Fibroblast of skin of right biceps (primary cell): ENCODE measurements at regions not wholly inside any gene's neighbourhood (a gene's known extent, or its start where the extent isn't known, plus 50 kb on each side); places are given as distances from the start of the nearest gene placed in this dataset.

ENCODE experiments used
- DNase-seq: peaks from one replicate; pipeline ENCODE4 v3.0.0-alpha.2; 2013

DNA sequence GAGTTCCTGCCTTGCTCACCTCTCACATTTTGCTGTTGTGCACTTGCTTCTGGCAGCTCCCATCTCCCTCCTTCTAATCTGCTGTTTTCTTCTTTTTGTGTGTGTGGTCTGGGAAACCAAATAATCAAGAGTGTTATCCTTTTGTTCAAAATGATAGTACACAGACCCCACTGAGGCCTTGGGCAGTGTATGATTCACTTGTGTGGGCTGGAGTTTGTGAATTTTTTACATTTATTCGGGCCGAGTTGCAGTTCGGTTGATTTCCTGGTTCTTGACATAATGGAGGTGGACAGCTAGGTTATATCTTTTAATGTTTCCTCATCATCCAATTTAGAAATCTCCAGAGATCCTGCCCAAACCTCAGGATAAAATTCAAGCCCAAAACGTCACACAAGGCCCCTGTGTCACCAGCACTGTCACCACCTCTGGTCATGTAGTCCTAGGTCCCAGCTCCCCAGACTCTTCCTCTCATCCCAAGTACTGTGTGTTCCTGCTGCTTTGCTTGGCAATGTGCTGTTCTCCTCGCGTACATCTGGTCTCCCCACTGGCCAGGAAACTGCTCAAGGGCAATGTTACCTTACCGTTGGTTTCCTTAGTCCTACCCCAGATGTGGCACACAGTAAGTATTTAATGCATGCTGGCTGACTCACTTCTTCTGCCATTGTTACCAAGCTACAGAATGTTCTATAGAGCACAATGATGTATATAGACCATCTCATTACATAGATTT is 55.7 kb upstream of the PHACTR2 start:
- peak; percentile 59 for DNase-seq

DNA sequence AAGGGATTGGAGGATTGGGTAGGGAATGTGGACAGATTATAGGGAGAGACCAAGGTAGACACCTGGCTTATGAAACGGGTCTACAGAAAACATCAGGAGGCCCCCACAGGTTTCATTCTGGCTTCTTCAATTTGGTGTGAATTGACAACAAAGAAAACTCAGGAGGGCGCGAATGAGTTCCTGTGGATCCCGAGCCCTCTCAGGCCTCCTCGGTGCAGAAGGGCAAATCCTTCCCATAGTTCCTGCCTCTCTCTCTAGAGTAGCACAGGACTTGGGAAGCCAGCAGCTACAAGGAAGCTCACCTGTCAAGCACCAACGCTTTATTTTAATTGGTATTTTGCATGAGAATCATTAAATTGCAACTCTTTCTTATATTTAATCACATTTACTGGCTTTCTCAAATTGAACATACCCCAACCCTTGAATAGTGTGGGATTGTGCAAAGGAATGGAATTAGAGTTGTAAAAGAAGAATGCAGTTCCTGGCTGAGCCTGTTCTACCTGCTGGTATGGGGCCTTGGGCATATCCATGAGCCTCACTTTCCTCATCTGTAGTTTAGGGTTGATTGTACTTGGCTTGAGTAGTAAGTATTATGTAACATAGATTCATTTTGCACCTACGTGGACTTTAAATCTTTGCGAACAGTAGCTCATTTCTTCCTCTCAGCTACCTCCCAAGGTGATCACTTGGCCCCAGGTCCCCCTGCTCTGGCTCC is 56.4 kb upstream of the PHACTR2 start:
- no peak for DNase-seq

- DNase-seq: peak; percentile 69
Observed at GRCh38 chr6:143620447-143620846, 57.3 kb upstream of the PHACTR2 start.

GRCh38 chr6:143619824-143620401 is 57.9 kb upstream of the PHACTR2 start:
- no peak for DNase-seq

DNA sequence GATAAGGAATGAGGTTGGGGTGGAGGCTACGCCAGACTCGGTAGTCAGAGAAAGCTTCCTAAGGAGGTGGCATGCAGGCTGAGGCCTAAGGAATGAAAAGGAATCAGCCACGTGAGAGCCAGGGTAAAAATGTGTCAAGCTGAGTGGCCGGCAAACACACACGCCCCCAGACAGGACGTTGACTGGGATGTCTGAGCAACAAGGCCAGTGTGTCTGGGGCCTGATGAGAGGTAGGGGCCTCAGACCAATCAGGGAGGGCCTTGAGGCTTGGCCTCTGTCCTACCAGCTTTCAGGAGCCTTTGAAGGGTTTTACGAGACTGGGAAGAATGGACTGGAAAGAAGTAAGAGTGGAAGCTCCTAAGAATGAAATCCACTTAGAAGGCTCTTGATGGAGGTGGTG is 61.0 kb upstream of the PHACTR2 start:
- DNase-seq: no peak

DNA sequence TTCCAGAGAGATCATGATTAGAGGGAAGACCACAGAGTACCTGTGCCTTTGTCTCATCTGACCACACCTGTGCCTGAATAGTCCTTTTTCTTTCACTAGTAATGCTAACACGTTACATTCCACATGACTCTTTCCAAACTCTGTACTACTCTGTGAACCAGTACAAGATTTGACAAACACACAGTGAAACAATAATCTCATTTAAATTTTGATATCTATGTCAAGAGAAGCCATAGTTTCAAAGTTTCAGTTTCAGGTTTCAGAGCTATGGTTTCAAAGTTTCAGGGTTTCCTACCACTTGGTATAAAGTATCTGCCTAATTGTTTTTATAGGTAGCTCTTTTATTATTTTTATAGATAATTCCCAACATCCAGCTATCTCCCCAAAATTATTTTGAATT is 62.0 kb upstream of the PHACTR2 start:
- DNase-seq: no peak

- no peak for DNase-seq
Observed at GRCh38 chr6:143614235-143614634, 63.5 kb upstream of the PHACTR2 start.

DNA sequence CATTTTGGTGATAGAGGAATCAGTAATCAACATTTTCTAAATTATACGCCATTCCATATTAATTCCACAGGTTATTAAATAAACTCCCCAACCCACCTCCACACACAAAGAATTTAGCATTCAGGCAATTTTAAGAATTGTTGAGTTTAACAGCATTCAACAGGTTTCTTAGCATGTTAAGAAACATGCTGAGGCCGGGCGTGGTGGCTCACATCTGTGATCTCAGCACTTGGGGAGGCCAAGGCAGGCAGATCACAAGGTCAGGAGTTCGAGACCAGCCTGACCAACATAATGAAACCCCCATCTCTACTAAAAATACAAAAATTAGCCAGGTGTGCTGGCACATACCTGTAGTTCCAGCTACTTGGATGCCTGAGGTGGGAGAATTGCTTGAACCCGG is 64.0 kb upstream of the PHACTR2 start:
- DNase-seq: no peak

DNA sequence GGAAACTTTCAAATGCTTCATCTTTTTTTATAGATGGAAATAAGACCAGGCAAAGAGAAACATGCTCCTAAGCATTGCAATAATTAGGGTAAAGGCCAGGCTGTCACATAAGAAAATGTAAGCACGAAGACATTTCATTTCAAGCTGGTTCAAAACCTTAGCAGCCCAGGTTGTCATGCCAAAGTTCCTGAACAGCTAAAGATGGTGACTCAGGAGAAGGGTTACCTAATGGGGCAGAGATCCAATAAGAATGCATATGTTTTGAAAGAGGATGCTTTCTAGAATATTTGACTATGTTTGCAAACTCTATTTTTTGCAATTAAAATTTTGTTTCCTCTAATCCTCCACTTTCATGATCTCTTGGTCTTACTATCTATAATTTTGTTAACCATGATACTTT is 65.6 kb upstream of the PHACTR2 start:
- DNase-seq: no peak

GRCh38 chr6:143611580-143611979 is 66.2 kb upstream of the PHACTR2 start:
- no peak for DNase-seq

GRCh38 chr6:143609972-143610371 is 67.8 kb upstream of the PHACTR2 start:
- DNase-seq: no peak

DNA sequence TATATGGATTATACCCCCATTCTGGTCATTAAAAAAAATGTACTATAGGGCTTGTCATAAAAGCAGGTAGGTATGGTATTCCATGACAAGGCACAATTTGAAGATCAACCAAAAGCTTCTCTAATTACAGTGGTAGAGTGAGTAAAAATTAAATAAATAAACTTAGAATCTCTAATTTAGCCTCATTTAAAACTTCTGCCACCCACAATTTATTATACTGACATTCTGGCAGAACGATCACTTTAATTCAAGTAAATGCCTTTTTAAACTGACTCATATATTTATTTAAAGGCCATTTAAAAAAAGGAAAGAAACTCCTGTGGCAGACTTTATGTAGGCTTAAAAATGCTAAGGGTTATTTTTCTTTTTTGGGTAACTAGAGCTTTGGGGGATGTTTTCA is 68.3 kb upstream of the PHACTR2 start:
- DNase-seq: no peak

DNA sequence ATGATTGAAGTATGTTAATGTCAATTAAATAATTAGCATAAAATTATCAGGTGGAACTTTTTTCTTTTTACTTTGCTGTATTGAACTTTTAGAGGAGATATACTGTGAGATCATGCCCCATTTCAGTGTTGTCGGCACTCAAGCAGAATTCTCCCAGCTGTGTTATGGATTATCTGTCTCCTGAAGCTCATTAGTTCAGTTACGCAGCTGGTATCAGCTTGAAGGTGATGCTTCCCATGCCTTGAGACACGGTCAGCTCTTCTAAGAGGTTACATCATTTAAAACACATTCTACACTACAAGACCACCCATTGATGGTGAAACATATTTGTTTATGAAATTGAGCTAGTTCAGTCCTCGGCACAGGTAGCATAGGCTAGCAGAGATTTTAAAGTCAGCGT is 68.9 kb upstream of the PHACTR2 start:
- DNase-seq: no peak

DNA sequence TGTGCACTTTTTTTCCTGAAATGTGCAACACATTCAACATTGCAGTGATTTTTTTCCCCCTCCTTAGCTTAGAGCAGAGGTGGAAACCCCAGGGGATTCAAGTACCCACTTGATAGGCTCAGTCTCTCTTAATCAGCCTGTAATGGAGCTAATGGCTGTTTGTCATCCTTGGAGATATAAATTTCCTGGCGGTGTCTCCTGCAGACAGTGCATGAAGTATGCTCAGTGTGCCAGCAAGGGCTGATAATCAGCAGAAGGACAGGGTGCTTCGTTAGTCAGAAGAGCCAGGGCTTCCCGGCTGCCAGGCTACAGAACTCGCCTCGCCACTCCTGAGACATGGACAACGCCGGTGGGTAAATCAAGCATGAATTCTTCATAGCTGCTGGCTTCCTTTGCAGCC is 69.8 kb upstream of the PHACTR2 start:
- no peak for DNase-seq

GRCh38 chr6:143607168-143607567 is 70.6 kb upstream of the PHACTR2 start:
- DNase-seq: no peak

GRCh38 chr6:143605906-143606521 is 71.8 kb upstream of the PHACTR2 start:
- peak; percentile 19 for DNase-seq

DNA sequence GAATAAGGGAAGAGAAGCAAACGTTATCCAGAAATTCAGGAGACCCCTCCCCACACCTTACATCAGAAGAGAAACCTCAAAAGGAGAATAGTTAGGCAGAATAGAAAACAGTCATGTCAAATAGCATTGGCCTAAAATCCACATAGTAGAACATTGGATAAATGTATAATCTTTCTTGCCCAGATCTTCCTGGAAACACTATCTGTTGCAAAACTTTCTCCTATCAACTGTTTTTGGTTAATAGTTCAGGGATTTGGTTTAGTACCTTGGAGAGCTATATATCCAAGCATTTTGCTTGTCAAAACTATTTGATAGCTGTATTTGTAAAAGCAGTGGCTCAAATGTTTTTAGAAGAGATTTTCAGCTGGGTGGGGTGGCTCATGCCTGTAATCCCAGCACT is 74.3 kb upstream of the PHACTR2 start:
- no peak for DNase-seq

- DNase-seq: no peak
Observed at GRCh38 chr6:143601504-143601903, 76.3 kb upstream of the PHACTR2 start.

DNA sequence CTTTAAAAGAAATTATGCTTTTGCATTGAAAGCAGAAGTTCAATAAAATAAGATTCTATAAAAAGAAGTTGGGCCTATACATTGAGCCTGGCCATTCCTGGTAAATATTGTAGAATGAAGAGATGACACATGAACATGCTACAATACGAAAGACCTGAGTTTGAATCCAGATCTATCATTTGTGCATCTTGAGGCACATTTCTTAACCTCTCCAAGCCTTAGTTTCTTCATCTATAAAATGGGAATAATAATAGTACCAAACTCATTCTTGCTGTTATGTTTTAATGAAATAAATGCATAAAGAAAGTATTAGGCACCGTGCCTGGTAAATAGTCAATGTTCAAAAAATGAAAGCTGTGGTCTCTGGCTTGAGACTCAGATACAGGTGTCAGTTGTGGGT is 76.9 kb upstream of the PHACTR2 start:
- DNase-seq: no peak

DNA sequence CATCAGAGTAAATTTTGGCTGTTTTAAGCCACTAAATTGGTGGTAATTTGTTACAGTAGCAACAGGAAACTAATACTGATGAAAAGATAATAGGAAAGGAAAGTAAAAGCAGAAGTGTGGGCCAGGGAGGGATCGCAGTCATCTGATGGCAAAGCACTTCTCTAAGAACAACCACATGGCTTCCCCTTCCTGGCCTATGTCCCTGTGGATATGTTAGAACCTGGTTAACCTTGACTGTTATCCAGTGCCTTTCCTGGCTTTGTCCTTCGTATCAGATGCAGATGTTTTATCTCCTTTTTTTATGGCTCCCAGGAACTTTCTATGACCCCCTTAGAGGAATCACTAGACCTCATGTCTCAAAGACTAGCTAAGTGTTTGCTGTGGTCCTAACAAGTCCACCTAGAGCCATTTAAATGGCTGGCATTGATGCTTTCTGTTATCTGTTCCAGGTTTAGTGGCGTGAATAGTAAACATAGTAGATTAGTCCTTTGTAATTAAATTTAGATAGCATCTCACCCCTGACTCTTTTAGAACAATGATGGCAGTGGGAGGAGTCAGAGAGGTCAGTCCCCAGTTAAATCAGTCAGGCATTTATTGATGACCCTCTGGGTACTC is 79.2 kb upstream of the PHACTR2 start:
- DNase-seq: no peak

GRCh38 chr6:143596866-143597265 is 80.9 kb upstream of the PHACTR2 start:
- peak; percentile 40 for DNase-seq

GRCh38 chr6:143595251-143596036 is 82.3 kb upstream of the PHACTR2 start:
- no peak for DNase-seq

DNA sequence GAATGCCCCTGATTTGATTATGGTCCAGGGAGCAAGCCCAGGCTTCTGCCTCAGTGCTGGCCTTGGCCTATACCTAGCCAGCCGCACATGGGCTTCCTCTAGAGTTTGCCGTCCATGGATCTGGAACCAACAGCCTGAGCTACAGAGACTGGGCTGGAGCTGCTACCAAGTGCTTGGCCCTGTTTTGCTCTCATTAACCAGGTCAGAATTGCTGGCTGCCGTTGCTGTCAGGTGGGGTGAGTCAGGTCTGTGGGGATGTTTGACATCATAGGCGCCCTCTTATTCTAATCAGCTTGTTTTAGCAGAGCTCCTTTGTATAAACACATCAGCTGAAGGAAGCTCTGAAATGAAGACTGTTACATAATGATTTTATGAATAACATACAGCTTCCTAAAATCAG is 83.1 kb upstream of the PHACTR2 start:
- DNase-seq: peak; percentile 17
